HG02588 (cell line): ENCODE measurements at regions not wholly inside any gene's neighbourhood (a gene's known extent, or its start where the extent isn't known, plus 50 kb on each side); places are given as distances from the start of the nearest gene placed in this dataset.
A peak's percentile ranks its signal among the peaks of the same experiment; 100 is the strongest.
"Not testable (repeated sequence)": the region's sequence is repeated elsewhere in the genome, so short reads cannot be mapped to it uniquely, and the experiment has no call there.

Source experiments
- ATAC-seq: cut with Tn5 transposase; IDR thresholded peaks from one replicate; pipeline ENCODE4 v1.9.1; 2021; ENCODE audit warnings: mild to moderate bottlenecking, moderate library complexity; ENCODE audit not compliant: unreplicated experiment

GRCh38 chr3:72171946-72172345 is 387.0 kb upstream of the PROK2 start:
- no peak for ATAC-seq

GRCh38 chr3:72171463-72171881 is 386.5 kb upstream of the PROK2 start:
- ATAC-seq: no peak

- ATAC-seq: no peak
These were observed 384.9 kb upstream of the PROK2 start for GRCh38 chr3:72169561-72170472.

GRCh38 chr3:72169120-72169519 is 384.2 kb upstream of the PROK2 start:
- no peak for ATAC-seq

GRCh38 chr3:72165808-72166207 is 380.9 kb upstream of the PROK2 start:
- no peak for ATAC-seq

- ATAC-seq: no peak
These were observed 380.4 kb upstream of the PROK2 start for GRCh38 chr3:72165317-72165716.

GRCh38 chr3:72164635-72164978 is 379.7 kb upstream of the PROK2 start:
- no peak for ATAC-seq

GRCh38 chr3:72163809-72164634 is 379.1 kb upstream of the PROK2 start:
- peak; percentile 91 for ATAC-seq

GRCh38 chr3:72162649-72163184 is 377.8 kb upstream of the PROK2 start:
- no peak for ATAC-seq

- ATAC-seq: no peak
These were observed 377.1 kb upstream of the PROK2 start for GRCh38 chr3:72161881-72162595.

GRCh38 chr3:72161285-72161684 is 376.3 kb upstream of the PROK2 start:
- not testable (repeated sequence) for ATAC-seq

GRCh38 chr3:72160351-72160750 is 375.4 kb upstream of the PROK2 start:
- no peak for ATAC-seq

GRCh38 chr3:72159487-72159886 is 374.5 kb upstream of the PROK2 start:
- no peak for ATAC-seq

- no peak for ATAC-seq
These were observed 373.8 kb upstream of the PROK2 start for GRCh38 chr3:72158639-72159326.

GRCh38 chr3:72157748-72158638 is 373.0 kb upstream of the PROK2 start:
- no peak for ATAC-seq

GRCh38 chr3:72155391-72156064 is 370.6 kb upstream of the PROK2 start:
- no peak for ATAC-seq

GRCh38 chr3:72154391-72155335 is 369.7 kb upstream of the PROK2 start:
- no peak for ATAC-seq
